ENCODE measurements at regions not wholly inside any gene's neighbourhood (a gene's known extent, or its start where the extent isn't known, plus 50 kb on each side); places are given as distances from the start of the nearest gene placed in this dataset.

DNA sequence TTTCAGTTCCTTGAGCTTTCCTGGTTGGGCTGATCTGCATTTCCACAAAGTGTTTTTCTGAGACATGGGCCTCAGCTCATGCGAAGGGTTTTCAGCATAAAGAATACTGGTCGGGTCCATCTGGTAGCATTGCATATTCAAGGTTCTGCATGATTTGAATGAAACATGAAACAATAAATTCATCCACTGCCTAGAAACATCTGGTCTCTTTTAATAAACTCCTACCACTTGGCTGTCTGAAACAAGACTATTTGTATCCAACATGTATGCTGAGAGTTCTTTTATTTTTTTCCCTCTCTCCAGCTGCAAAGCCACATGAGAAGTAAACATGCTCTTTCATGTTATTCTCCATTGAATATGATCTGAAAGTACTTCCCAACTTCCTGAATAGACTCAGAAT is 314.9 kb upstream of the SOX11 start:
- Histone ChIP-seq H3K4me3 (ENCODE audit: low read length in 2 of 2) (no peak overlapping the region), H3K9me3 (ENCODE audit: control insufficient read depth in 2 of 2, low read length in 2 of 2) (no peaks in the 10 kb centered on the region), H3K27me3 (ENCODE audit: control insufficient read depth in 2 of 2, insufficient read depth in 2 of 2, low read length in 2 of 2) (no peaks in the 10 kb centered on the region), H3K9ac (ENCODE audit: low read depth in 1 of 2, low read length in 2 of 2) (no peak overlapping the region), H3K4me1 (ENCODE audit: control insufficient read depth in 2 of 2, insufficient read depth in 2 of 2, low read length in 2 of 2) (no peaks in the 10 kb centered on the region), H3K27ac (ENCODE audit: low read depth in 2 of 2, low read length in 2 of 2) (no peak overlapping the region), H3K36me3 (ENCODE audit: control insufficient read depth in 2 of 2, insufficient read depth in 2 of 2, low read length in 2 of 2) (no peaks in the 10 kb centered on the region)

GRCh38 chr2:5379811-5380210 is 312.4 kb upstream of the SOX11 start:
- Histone ChIP-seq H3K36me3 (ENCODE audit: control insufficient read depth in 2 of 2, insufficient read depth in 2 of 2, low read length in 2 of 2) (no peaks in the 10 kb centered on the region), H3K27me3 (ENCODE audit: control insufficient read depth in 2 of 2, insufficient read depth in 2 of 2, low read length in 2 of 2) (no peaks in the 10 kb centered on the region), H3K9ac (ENCODE audit: low read depth in 1 of 2, low read length in 2 of 2) (no peak overlapping the region), H3K9me3 (ENCODE audit: control insufficient read depth in 2 of 2, low read length in 2 of 2) (no peaks in the 10 kb centered on the region), H3K4me1 (ENCODE audit: control insufficient read depth in 2 of 2, insufficient read depth in 2 of 2, low read length in 2 of 2) (no peaks in the 10 kb centered on the region), H3K27ac (ENCODE audit: low read depth in 2 of 2, low read length in 2 of 2) (no peak overlapping the region), H3K4me3 (ENCODE audit: low read length in 2 of 2) (no peak overlapping the region)

DNA sequence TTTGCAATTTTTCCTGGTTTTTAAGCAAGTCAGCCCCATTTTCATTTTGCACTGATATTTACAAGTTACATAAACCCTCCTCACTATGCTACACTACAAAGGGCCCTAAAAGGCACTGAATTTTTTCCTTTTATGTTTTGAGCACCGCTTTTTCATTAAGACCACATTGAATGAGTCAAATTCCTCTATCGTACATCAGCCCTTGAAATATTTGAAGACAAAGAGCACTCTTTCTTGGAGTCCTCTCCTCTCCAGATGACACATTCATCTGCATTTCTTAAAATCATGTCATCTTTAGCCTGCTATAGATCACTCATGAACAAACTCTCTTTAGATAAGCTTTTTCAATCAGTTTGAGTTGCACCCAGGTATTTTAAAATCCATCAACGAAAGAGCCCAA is 306.6 kb upstream of the SOX11 start:
- H3K27me3 ChIP-seq (ENCODE audit: control insufficient read depth in 2 of 2, insufficient read depth in 2 of 2, low read length in 2 of 2), result no peaks in the 10 kb centered on the region
- H3K27ac ChIP-seq (ENCODE audit: low read depth in 2 of 2, low read length in 2 of 2), result no peak overlapping the region
- H3K36me3 ChIP-seq (ENCODE audit: control insufficient read depth in 2 of 2, insufficient read depth in 2 of 2, low read length in 2 of 2), result no peaks in the 10 kb centered on the region
- no peak overlapping the region for H3K9ac ChIP-seq (ENCODE audit: low read depth in 1 of 2, low read length in 2 of 2)
- H3K9me3 ChIP-seq (ENCODE audit: control insufficient read depth in 2 of 2, low read length in 2 of 2), result no peaks in the 10 kb centered on the region
- H3K4me1 ChIP-seq (ENCODE audit: control insufficient read depth in 2 of 2, insufficient read depth in 2 of 2, low read length in 2 of 2), result no peaks in the 10 kb centered on the region
- H3K4me3 ChIP-seq (ENCODE audit: low read length in 2 of 2), result no peak overlapping the region

GRCh38 chr2:5387406-5387805 is 304.8 kb upstream of the SOX11 start:
- no peaks in the 10 kb centered on the region for H3K36me3 ChIP-seq (ENCODE audit: control insufficient read depth in 2 of 2, insufficient read depth in 2 of 2, low read length in 2 of 2)
- no peak overlapping the region for H3K27ac ChIP-seq (ENCODE audit: low read depth in 2 of 2, low read length in 2 of 2)
- H3K9ac ChIP-seq (ENCODE audit: low read depth in 1 of 2, low read length in 2 of 2), result no peak overlapping the region
- H3K4me1 ChIP-seq (ENCODE audit: control insufficient read depth in 2 of 2, insufficient read depth in 2 of 2, low read length in 2 of 2), result no peaks in the 10 kb centered on the region
- H3K9me3 ChIP-seq (ENCODE audit: control insufficient read depth in 2 of 2, low read length in 2 of 2), result peaks cover 0 to 2% of the 10 kb centered on the region in 2 donors
- H3K27me3 ChIP-seq (ENCODE audit: control insufficient read depth in 2 of 2, insufficient read depth in 2 of 2, low read length in 2 of 2), result no peaks in the 10 kb centered on the region
- no peak overlapping the region for H3K4me3 ChIP-seq (ENCODE audit: low read length in 2 of 2)

GRCh38 chr2:5389740-5390139 is 302.4 kb upstream of the SOX11 start:
- Histone ChIP-seq H3K4me1 (ENCODE audit: control insufficient read depth in 2 of 2, insufficient read depth in 2 of 2, low read length in 2 of 2) (no peaks in the 10 kb centered on the region), H3K36me3 (ENCODE audit: control insufficient read depth in 2 of 2, insufficient read depth in 2 of 2, low read length in 2 of 2) (no peaks in the 10 kb centered on the region), H3K9ac (ENCODE audit: low read depth in 1 of 2, low read length in 2 of 2) (no peak overlapping the region), H3K27me3 (ENCODE audit: control insufficient read depth in 2 of 2, insufficient read depth in 2 of 2, low read length in 2 of 2) (no peaks in the 10 kb centered on the region), H3K9me3 (ENCODE audit: control insufficient read depth in 2 of 2, low read length in 2 of 2) (peaks cover 0 to 2% of the 10 kb centered on the region in 2 donors), H3K4me3 (ENCODE audit: low read length in 2 of 2) (no peak overlapping the region), H3K27ac (ENCODE audit: low read depth in 2 of 2, low read length in 2 of 2) (no peak overlapping the region)

DNA sequence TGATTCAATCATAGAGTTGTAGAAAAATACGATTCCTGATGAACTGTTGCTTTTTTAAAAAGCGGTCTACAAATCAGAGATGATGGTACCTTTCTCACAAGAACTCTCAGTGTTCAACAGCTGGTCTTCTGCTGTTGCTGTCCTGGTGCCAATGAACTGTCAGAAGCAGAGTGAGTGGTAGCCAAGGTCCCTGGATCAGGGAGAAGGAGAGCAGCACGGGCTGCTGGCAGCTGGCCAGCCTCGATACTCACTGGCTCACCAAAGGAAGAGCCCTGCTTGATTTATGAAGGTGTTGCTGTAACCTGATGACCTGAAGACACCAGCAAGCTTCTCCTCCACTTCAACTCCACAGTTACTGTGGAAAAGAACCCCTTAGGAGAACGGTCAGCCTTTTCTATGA is 300.8 kb upstream of the SOX11 start:
- H3K4me1 ChIP-seq (ENCODE audit: control insufficient read depth in 2 of 2, insufficient read depth in 2 of 2, low read length in 2 of 2), result no peaks in the 10 kb centered on the region
- no peaks in the 10 kb centered on the region for H3K36me3 ChIP-seq (ENCODE audit: control insufficient read depth in 2 of 2, insufficient read depth in 2 of 2, low read length in 2 of 2)
- H3K9me3 ChIP-seq (ENCODE audit: control insufficient read depth in 2 of 2, low read length in 2 of 2), result peaks cover 0 to 2% of the 10 kb centered on the region in 2 donors
- no peak overlapping the region for H3K4me3 ChIP-seq (ENCODE audit: low read length in 2 of 2)
- no peak overlapping the region for H3K27ac ChIP-seq (ENCODE audit: low read depth in 2 of 2, low read length in 2 of 2)
- no peaks in the 10 kb centered on the region for H3K27me3 ChIP-seq (ENCODE audit: control insufficient read depth in 2 of 2, insufficient read depth in 2 of 2, low read length in 2 of 2)
- no peak overlapping the region for H3K9ac ChIP-seq (ENCODE audit: low read depth in 1 of 2, low read length in 2 of 2)

DNA sequence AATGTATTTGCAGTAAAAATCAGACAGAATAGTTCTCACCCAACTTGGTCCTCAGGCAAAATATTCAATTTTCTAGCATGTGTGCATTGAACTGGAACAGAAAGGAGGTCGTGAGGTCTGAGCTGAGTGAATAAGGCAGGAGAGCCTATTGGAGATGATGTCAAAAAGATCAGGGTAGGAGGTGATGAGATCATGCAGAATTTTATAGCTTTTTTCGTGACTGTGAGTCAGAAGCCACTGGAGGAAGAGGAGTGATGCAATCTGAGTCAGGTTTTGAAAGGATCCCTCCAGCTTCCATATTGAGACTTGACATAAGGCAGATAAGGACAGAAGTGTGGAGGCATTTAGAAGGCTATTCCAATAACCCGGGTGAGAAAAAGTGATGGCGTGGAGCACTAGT is 299.5 kb upstream of the SOX11 start:
- Histone ChIP-seq H3K4me3 (ENCODE audit: low read length in 2 of 2) (no peak overlapping the region), H3K36me3 (ENCODE audit: control insufficient read depth in 2 of 2, insufficient read depth in 2 of 2, low read length in 2 of 2) (no peaks in the 10 kb centered on the region), H3K27me3 (ENCODE audit: control insufficient read depth in 2 of 2, insufficient read depth in 2 of 2, low read length in 2 of 2) (no peaks in the 10 kb centered on the region), H3K9me3 (ENCODE audit: control insufficient read depth in 2 of 2, low read length in 2 of 2) (peaks cover 2 to 3% of the 10 kb centered on the region in 2 donors), H3K4me1 (ENCODE audit: control insufficient read depth in 2 of 2, insufficient read depth in 2 of 2, low read length in 2 of 2) (no peaks in the 10 kb centered on the region), H3K27ac (ENCODE audit: low read depth in 2 of 2, low read length in 2 of 2) (no peak overlapping the region), H3K9ac (ENCODE audit: low read depth in 1 of 2, low read length in 2 of 2) (no peak overlapping the region)

GRCh38 chr2:5393474-5393873 is 298.7 kb upstream of the SOX11 start:
- Histone ChIP-seq H3K27me3 (ENCODE audit: control insufficient read depth in 2 of 2, insufficient read depth in 2 of 2, low read length in 2 of 2) (no peaks in the 10 kb centered on the region), H3K9ac (ENCODE audit: low read depth in 1 of 2, low read length in 2 of 2) (no peak overlapping the region), H3K27ac (ENCODE audit: low read depth in 2 of 2, low read length in 2 of 2) (no peak overlapping the region), H3K4me3 (ENCODE audit: low read length in 2 of 2) (no peak overlapping the region), H3K4me1 (ENCODE audit: control insufficient read depth in 2 of 2, insufficient read depth in 2 of 2, low read length in 2 of 2) (no peaks in the 10 kb centered on the region), H3K9me3 (ENCODE audit: control insufficient read depth in 2 of 2, low read length in 2 of 2) (peaks cover 2 to 3% of the 10 kb centered on the region in 2 donors), H3K36me3 (ENCODE audit: control insufficient read depth in 2 of 2, insufficient read depth in 2 of 2, low read length in 2 of 2) (no peaks in the 10 kb centered on the region)

DNA sequence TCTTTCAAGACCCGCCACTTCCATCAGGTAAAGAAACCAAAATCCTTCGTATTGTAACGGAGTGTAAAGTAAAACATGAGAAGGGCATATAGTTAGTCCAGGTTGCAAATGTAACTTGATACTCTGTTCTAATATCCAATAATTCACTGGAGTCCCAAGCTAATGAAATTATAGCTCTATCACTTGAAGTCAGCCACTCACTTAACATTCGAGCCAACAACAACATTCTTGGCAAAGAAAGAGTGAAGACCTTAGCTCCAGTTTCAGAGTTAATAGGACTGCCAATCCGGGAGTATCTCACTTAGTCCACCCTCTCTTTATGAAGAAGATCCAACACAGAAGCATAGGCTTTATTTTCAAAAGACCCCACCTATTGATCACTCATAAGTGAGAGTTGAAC is 298.0 kb upstream of the SOX11 start:
- H3K4me3 ChIP-seq (ENCODE audit: low read length in 2 of 2), result no peak overlapping the region
- no peaks in the 10 kb centered on the region for H3K4me1 ChIP-seq (ENCODE audit: control insufficient read depth in 2 of 2, insufficient read depth in 2 of 2, low read length in 2 of 2)
- peaks cover 2 to 3% of the 10 kb centered on the region in 2 donors for H3K9me3 ChIP-seq (ENCODE audit: control insufficient read depth in 2 of 2, low read length in 2 of 2)
- H3K27me3 ChIP-seq (ENCODE audit: control insufficient read depth in 2 of 2, insufficient read depth in 2 of 2, low read length in 2 of 2), result no peaks in the 10 kb centered on the region
- no peak overlapping the region for H3K27ac ChIP-seq (ENCODE audit: low read depth in 2 of 2, low read length in 2 of 2)
- H3K36me3 ChIP-seq (ENCODE audit: control insufficient read depth in 2 of 2, insufficient read depth in 2 of 2, low read length in 2 of 2), result no peaks in the 10 kb centered on the region
- no peak overlapping the region for H3K9ac ChIP-seq (ENCODE audit: low read depth in 1 of 2, low read length in 2 of 2)

- no peak overlapping the region for H3K9ac ChIP-seq (ENCODE audit: low read depth in 1 of 2, low read length in 2 of 2)
- H3K9me3 ChIP-seq (ENCODE audit: control insufficient read depth in 2 of 2, low read length in 2 of 2), result peaks cover 3 to 5% of the 10 kb centered on the region in 2 donors
- H3K27ac ChIP-seq (ENCODE audit: low read depth in 2 of 2, low read length in 2 of 2), result no peak overlapping the region
- H3K4me1 ChIP-seq (ENCODE audit: control insufficient read depth in 2 of 2, insufficient read depth in 2 of 2, low read length in 2 of 2), result no peaks in the 10 kb centered on the region
- no peaks in the 10 kb centered on the region for H3K36me3 ChIP-seq (ENCODE audit: control insufficient read depth in 2 of 2, insufficient read depth in 2 of 2, low read length in 2 of 2)
- no peak overlapping the region for H3K4me3 ChIP-seq (ENCODE audit: low read length in 2 of 2)
- no peaks in the 10 kb centered on the region for H3K27me3 ChIP-seq (ENCODE audit: control insufficient read depth in 2 of 2, insufficient read depth in 2 of 2, low read length in 2 of 2)
Observed at GRCh38 chr2:5401115-5401657, 291.0 kb upstream of the SOX11 start.

DNA sequence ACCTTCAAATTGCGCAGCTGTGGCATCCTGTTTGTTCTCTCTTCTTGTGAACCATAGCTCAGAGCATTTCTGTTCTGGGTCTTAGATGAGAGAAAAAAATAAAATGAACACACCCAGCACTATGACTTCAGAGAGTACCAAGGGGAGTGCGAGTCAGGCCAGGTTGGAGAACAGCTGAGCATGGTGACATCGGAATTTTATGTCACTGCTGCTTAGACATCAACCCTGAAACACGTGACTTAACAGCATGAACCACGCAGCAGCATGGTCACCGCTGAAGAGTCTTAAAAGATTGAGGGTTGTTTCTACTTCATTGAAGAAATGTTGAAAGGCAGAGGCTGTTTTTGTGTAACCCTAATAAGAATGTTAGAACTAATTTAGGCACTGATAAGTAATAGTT is 288.8 kb upstream of the SOX11 start:
- H3K9me3 ChIP-seq (ENCODE audit: control insufficient read depth in 2 of 2, low read length in 2 of 2), result peaks cover 0 to 5% of the 10 kb centered on the region in 2 donors
- H3K27ac ChIP-seq (ENCODE audit: low read depth in 2 of 2, low read length in 2 of 2), result no peak overlapping the region
- H3K36me3 ChIP-seq (ENCODE audit: control insufficient read depth in 2 of 2, insufficient read depth in 2 of 2, low read length in 2 of 2), result no peaks in the 10 kb centered on the region
- H3K9ac ChIP-seq (ENCODE audit: low read depth in 1 of 2, low read length in 2 of 2), result no peak overlapping the region
- no peaks in the 10 kb centered on the region for H3K4me1 ChIP-seq (ENCODE audit: control insufficient read depth in 2 of 2, insufficient read depth in 2 of 2, low read length in 2 of 2)
- H3K27me3 ChIP-seq (ENCODE audit: control insufficient read depth in 2 of 2, insufficient read depth in 2 of 2, low read length in 2 of 2), result no peaks in the 10 kb centered on the region
- H3K4me3 ChIP-seq (ENCODE audit: low read length in 2 of 2), result no peak overlapping the region
